ENCODE measurements at regions not wholly inside any gene's neighbourhood (a gene's known extent, or its start where the extent isn't known, plus 50 kb on each side); places are given as distances from the start of the nearest gene placed in this dataset.

- dilution Hi-C loops (cut with HindIII; ENCODE audit: low sequenced_read_pairs, unreplicated experiment), result no loop called here
- Histone ChIP-seq H3K23ac (ENCODE audit: low read depth, low read length) (no peak overlapping the region), H2BK120ac (ENCODE audit: low read depth, low read length) (no peak overlapping the region), H3K36me3 (ENCODE audit: control insufficient read depth, insufficient read depth, low read length) (no peaks in the 10 kb centered on the region), H3K9ac (ENCODE audit: low read depth, low read length) (no peak overlapping the region), H4K20me1 (ENCODE audit: insufficient read depth, low read length) (no peaks in the 10 kb centered on the region), H2BK15ac (ENCODE audit: low read depth, low read length) (no peak overlapping the region), H4K91ac (ENCODE audit: insufficient read depth, low read depth, low read length) (no peak overlapping the region), H3K27ac (ENCODE audit: insufficient read depth, low read length) (no peak overlapping the region), H3K9me3 (ENCODE audit: control insufficient read depth, insufficient read depth, low read length) (peaks cover 15% of the 10 kb centered on the region), H4K5ac (ENCODE audit: low read depth, low read length) (no peak overlapping the region), H3K14ac (replicated peaks; ENCODE audit: low read depth, low read length) (no peak overlapping the region), H2BK20ac (ENCODE audit: low read depth, low read length) (no peak overlapping the region), H3K4me1 (ENCODE audit: control insufficient read depth, insufficient read depth, low read length) (peaks cover 10% of the 10 kb centered on the region), H3K79me1 (ENCODE audit: low read depth in 1 of 2, low read length in 2 of 2) (0 out of 4 replicates have a peak, but pooled peaks cover 0 to 5% of the 10 kb centered on the region in 2 experiments), H3K56ac (ENCODE audit: extremely low read depth, insufficient read depth, low read length) (no peak overlapping the region), H3K4me3 (ENCODE audit: insufficient read depth, low read depth, low read length) (no peak overlapping the region), H2AK5ac (ENCODE audit: low read depth, low read length) (no peak overlapping the region), H3K18ac (ENCODE audit: low read depth, low read length) (no peak overlapping the region), H4K8ac (ENCODE audit: low read depth in 2 of 2, low read length in 2 of 2) (no peak overlapping the region), H2BK5ac (ENCODE audit: low read depth, low read length, poor library complexity, severe bottlenecking) (no peak overlapping the region), H2AK9ac (replicated peaks; ENCODE audit: low read depth, low read length, poor library complexity) (no peak overlapping the region), H2AFZ (replicated peaks; ENCODE audit: low read length, poor library complexity) (no peak overlapping the region), H3K4ac (ENCODE audit: low read depth, low read length) (no peak overlapping the region), H3K4me2 (ENCODE audit: low read depth, low read length) (no peak overlapping the region), H3K27me3 (ENCODE audit: control insufficient read depth, insufficient read depth, low read length) (no peaks in the 10 kb centered on the region), H3K9me1 (ENCODE audit: insufficient read depth, low read length) (peaks cover 14% of the 10 kb centered on the region)
- POLR2A ChIA-PET (ENCODE audit: unreplicated experiment), result no interaction called here
- TF ChIP-seq USF2 (IDR thresholded peaks at IDR 0.05; ENCODE audit: low read depth, low read length) (no peak), NFE2L2 (IDR thresholded peaks at IDR 0.05; ENCODE audit: low read depth, low read length) (no peak), RFX5 (IDR thresholded peaks at IDR 0.05; ENCODE audit: low read depth, low read length) (no peak), POLR2A (IDR thresholded peaks at IDR 0.05; ENCODE audit: low read depth, low read length) (no peak), ELK1 (IDR thresholded peaks at IDR 0.05; ENCODE audit: borderline replicate concordance, low read depth, low read length) (no peak), CTCF (conservative IDR thresholded peaks at IDR 0.05; ENCODE audit: low read depth, low read length) (no peak), RCOR1 (IDR thresholded peaks at IDR 0.05; ENCODE audit: insufficient replicate concordance, low read length) (no peak), BHLHE40 (IDR thresholded peaks at IDR 0.05; ENCODE audit: low read depth, low read length) (no peak), CHD1 (IDR thresholded peaks at IDR 0.05; ENCODE audit: low read depth, low read length) (no peak), SMC3 (IDR thresholded peaks at IDR 0.05; ENCODE audit: low read depth, low read length) (no peak), RAD21 (IDR thresholded peaks at IDR 0.05; ENCODE audit: low read length) (no peak), MXI1 (IDR thresholded peaks at IDR 0.05; ENCODE audit: borderline replicate concordance, low read depth, low read length) (no peak), MAZ (IDR thresholded peaks at IDR 0.05; ENCODE audit: borderline replicate concordance, low read depth, low read length) (no peak), MAFK (IDR thresholded peaks at IDR 0.05; ENCODE audit: low read depth, low read length) (no peak), CEBPB (IDR thresholded peaks at IDR 0.05; ENCODE audit: low read depth, low read length) (no peak), FOS (IDR thresholded peaks at IDR 0.05; ENCODE audit: low read depth, low read length) (no peak)
- intact Hi-C loops (cut with micrococcal nuclease), result no loop called here
- in situ Hi-C loops (cut with MboI; ENCODE audit: low sequenced_read_pairs), result no loop called here
- no peak for ATAC-seq (ENCODE audit: low read depth)
- WGBS, 2 experiments (ENCODE audit: extremely low coverage in 2 of 2, insufficient read length in 1 of 2), result 86% methylated on average over 16 of the region's 30 CpGs; no CpG with 5 or more reads in 1 of the 2 experiments
- CTCF ChIA-PET, result no interaction called here
- no peak for DNase-seq
- no TSS peak for BruUV-seq (replicated peaks)
Measured at GRCh38 chr2:240364961-240365775, 70.3 kb upstream of the GPC1 start.

Data from IMR-90 (cell line).